Testis (tissue), 2 donors: ENCODE measurements at regions not wholly inside any gene's neighbourhood (a gene's known extent, or its start where the extent isn't known, plus 50 kb on each side); places are given as distances from the start of the nearest gene placed in this dataset.

Experiments
- DNase-seq: peaks from one replicate; pipeline ENCODE4 v3.0.0-alpha.2; 2019
- H3K27ac ChIP-seq, 2 donors: fragments of 200-600 bp; sonication (generic); one replicate each; pipeline ENCODE4 v1.5.1; 2019
- H3K27me3 ChIP-seq: fragments of 200-600 bp; sonication (generic); one replicate; pipeline ENCODE4 v1.5.1; 2019
- H3K36me3 ChIP-seq: fragments of 200-600 bp; sonication (generic); one replicate; pipeline ENCODE4 v1.5.1; 2017; ENCODE audit warnings: low read depth; ENCODE audit errors: missing control alignments
- H3K4me1 ChIP-seq: fragments of 200-600 bp; sonication (generic); one replicate; pipeline ENCODE4 v1.5.1; 2019
- H3K4me3 ChIP-seq, 2 donors: fragments of 200-600 bp; sonication (generic); one replicate each; pipeline ENCODE4 v1.5.1; 2017 to 2019
- H3K9me3 ChIP-seq: fragments of 200-600 bp; sonication (generic); one replicate; pipeline ENCODE4 v1.5.1; 2017
- CTCF ChIP-seq, 3 experiments: fragments of 450-650 bp in 2 of 3; fragments of 200-600 bp in 1 of 3; sonication (generic) in 1 of 3; IDR thresholded peaks; one replicate each; pipeline ENCODE4 v1.5.1; 2016 to 2019; ENCODE audit warnings: antibody characterized with exemption in 3 of 3, mild to moderate bottlenecking in 2 of 3, moderate library complexity in 1 of 3
- POLR2A ChIP-seq: fragments of 450-650 bp; IDR thresholded peaks from one replicate; pipeline ENCODE4 v1.6.1; 2017; ENCODE audit warnings: antibody characterized with exemption, mild to moderate bottlenecking, moderate library complexity
- WGBS, 2 donors: methylation state at CpG; one replicate each; pipeline ENCODE4 v1.1.5; 2018; 5-methylcytosine and 5-hydroxymethylcytosine counted together
- intact Hi-C: fragments of 100-400 bp; cut with DNase I; formaldehyde crosslinking; loops from one replicate; pipeline ENCODE4 v1.15.1; 2023; ENCODE audit warnings: low total_unique reads

GRCh38 chr3:176595307-176595706 lies 602.0 kb downstream of the TBL1XR1 start:
- H3K4me1 ChIP-seq = no peaks in the 10 kb centered on the region
- H3K36me3 ChIP-seq = no peaks in the 10 kb centered on the region
- no peak overlapping the region for H3K27ac ChIP-seq
- intact Hi-C loops = no loop called here
- H3K27me3 ChIP-seq = no peaks in the 10 kb centered on the region
- H3K9me3 ChIP-seq = no peaks in the 10 kb centered on the region
- H3K4me3 ChIP-seq = no peak overlapping the region
- TF ChIP-seq CTCF (IDR thresholded peaks at IDR 0.05) = no peak
- TF ChIP-seq POLR2A = no peak
- no peak for DNase-seq

- no peak for DNase-seq
- no peaks in the 10 kb centered on the region for H3K9me3 ChIP-seq
- H3K4me3 ChIP-seq = no peak overlapping the region
- no peak for TF ChIP-seq CTCF (IDR thresholded peaks at IDR 0.05)
- TF ChIP-seq POLR2A = no peak
- WGBS, 2 donors = 100% methylated on average over 1 of the region's 1 CpG
- no peaks in the 10 kb centered on the region for H3K27me3 ChIP-seq
- no peaks in the 10 kb centered on the region for H3K4me1 ChIP-seq
- intact Hi-C loops = no loop called here
- H3K27ac ChIP-seq = no peak overlapping the region
- no peaks in the 10 kb centered on the region for H3K36me3 ChIP-seq
These were observed 606.6 kb downstream of the TBL1XR1 start for GRCh38 chr3:176590722-176591121.

GRCh38 chr3:176587089-176587488 lies 610.2 kb downstream of the TBL1XR1 start:
- WGBS, 2 donors = 68 to 74% methylated on average over 2 of the region's 2 CpGs
- Histone ChIP-seq H3K27ac (no peak overlapping the region), H3K27me3 (no peaks in the 10 kb centered on the region), H3K4me1 (no peaks in the 10 kb centered on the region), H3K9me3 (no peaks in the 10 kb centered on the region), H3K4me3 (no peak overlapping the region), H3K36me3 (no peaks in the 10 kb centered on the region)
- no peak for DNase-seq
- no peak for TF ChIP-seq POLR2A
- TF ChIP-seq CTCF (IDR thresholded peaks at IDR 0.05) = no peak
- intact Hi-C loops = no loop called here

GRCh38 chr3:176584413-176585176 lies 612.7 kb downstream of the TBL1XR1 start:
- Histone ChIP-seq H3K4me3 (no peak overlapping the region), H3K9me3 (no peaks in the 10 kb centered on the region), H3K27ac (no peak overlapping the region), H3K4me1 (no peaks in the 10 kb centered on the region), H3K36me3 (no peaks in the 10 kb centered on the region), H3K27me3 (no peaks in the 10 kb centered on the region)
- intact Hi-C loops = no loop called here
- TF ChIP-seq POLR2A = no peak
- no peak for TF ChIP-seq CTCF (IDR thresholded peaks at IDR 0.05)
- DNase-seq = no peak

GRCh38 chr3:176583956-176584355 lies 613.3 kb downstream of the TBL1XR1 start:
- intact Hi-C loops = no loop called here
- Histone ChIP-seq H3K36me3 (no peaks in the 10 kb centered on the region), H3K4me3 (no peak overlapping the region), H3K4me1 (no peaks in the 10 kb centered on the region), H3K9me3 (no peaks in the 10 kb centered on the region), H3K27me3 (no peaks in the 10 kb centered on the region), H3K27ac (no peak overlapping the region)
- no peak for DNase-seq
- TF ChIP-seq CTCF (IDR thresholded peaks at IDR 0.05) = no peak
- no peak for TF ChIP-seq POLR2A
- WGBS, 2 donors = 97 to 98% methylated on average over 1 of the region's 1 CpG
